ENCODE measurements at regions not wholly inside any gene's neighbourhood (a gene's known extent, or its start where the extent isn't known, plus 50 kb on each side); places are given as distances from the start of the nearest gene placed in this dataset.

DNA sequence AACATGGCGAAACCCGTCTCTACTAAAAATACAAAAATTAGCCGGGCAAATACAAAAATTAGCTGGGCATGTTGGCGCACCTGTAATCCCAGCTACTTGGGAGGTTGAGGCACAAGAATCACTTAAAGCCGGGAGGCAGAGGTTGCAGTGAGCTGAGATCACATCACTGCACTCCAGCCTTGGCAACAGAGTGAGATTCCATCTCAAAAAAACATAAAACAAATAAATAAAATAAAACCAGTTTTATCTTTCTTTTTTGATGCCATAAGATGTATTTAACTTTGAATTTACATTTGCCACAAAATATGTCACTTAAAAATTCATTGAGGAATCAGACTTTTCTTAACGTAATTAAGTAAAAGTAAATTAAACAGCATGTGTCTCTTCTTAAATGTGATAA is 113.3 kb upstream of the ERRFI1 start:
- Histone ChIP-seq H3K4me1 (ENCODE audit: control insufficient read depth in 1 of 2, insufficient read depth in 2 of 2, low read length in 2 of 2) (no peaks in the 10 kb centered on the region), H3K9me3 (ENCODE audit: control insufficient read depth in 1 of 2, low read length in 2 of 2) (no peaks in the 10 kb centered on the region), H3K4me3 (ENCODE audit: low read depth in 1 of 2, low read length in 2 of 2) (no peak overlapping the region), H3K27me3 (ENCODE audit: control insufficient read depth in 1 of 2, insufficient read depth in 2 of 2, low read length in 2 of 2) (no peaks in the 10 kb centered on the region), H3K9ac (ENCODE audit: low read depth in 1 of 2, low read length in 2 of 2) (no peak overlapping the region), H3K27ac (ENCODE audit: low read depth, low read length) (no peak overlapping the region), H3K36me3 (ENCODE audit: control insufficient read depth in 1 of 2, insufficient read depth in 2 of 2, low read length in 2 of 2) (no peaks in the 10 kb centered on the region)

DNA sequence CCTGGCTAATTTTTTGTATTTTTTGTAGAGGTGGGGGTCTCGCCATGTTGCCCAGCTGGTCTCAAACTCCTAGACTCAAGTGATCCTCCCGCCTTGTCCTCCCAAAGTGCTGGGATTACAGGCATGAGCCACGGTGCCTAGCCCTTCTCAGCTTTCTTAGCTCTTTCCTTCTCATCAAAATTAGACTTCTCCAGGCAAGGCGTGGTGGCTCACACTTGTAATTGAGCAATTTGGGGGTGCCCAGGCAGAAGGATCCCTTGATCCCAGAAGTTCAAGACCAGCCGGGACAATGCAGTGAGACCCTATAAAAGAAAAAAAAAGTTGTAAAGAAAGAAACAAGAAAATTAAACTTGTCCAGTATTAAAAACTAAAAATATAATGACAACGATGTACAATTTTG is 112.6 kb upstream of the ERRFI1 start:
- Histone ChIP-seq H3K36me3 (ENCODE audit: control insufficient read depth in 1 of 2, insufficient read depth in 2 of 2, low read length in 2 of 2) (no peaks in the 10 kb centered on the region), H3K9ac (ENCODE audit: low read depth in 1 of 2, low read length in 2 of 2) (no peak overlapping the region), H3K27ac (ENCODE audit: low read depth, low read length) (no peak overlapping the region), H3K9me3 (ENCODE audit: control insufficient read depth in 1 of 2, low read length in 2 of 2) (no peaks in the 10 kb centered on the region), H3K4me3 (ENCODE audit: low read depth in 1 of 2, low read length in 2 of 2) (no peak overlapping the region), H3K27me3 (ENCODE audit: control insufficient read depth in 1 of 2, insufficient read depth in 2 of 2, low read length in 2 of 2) (no peaks in the 10 kb centered on the region), H3K4me1 (ENCODE audit: control insufficient read depth in 1 of 2, insufficient read depth in 2 of 2, low read length in 2 of 2) (no peaks in the 10 kb centered on the region)

DNA sequence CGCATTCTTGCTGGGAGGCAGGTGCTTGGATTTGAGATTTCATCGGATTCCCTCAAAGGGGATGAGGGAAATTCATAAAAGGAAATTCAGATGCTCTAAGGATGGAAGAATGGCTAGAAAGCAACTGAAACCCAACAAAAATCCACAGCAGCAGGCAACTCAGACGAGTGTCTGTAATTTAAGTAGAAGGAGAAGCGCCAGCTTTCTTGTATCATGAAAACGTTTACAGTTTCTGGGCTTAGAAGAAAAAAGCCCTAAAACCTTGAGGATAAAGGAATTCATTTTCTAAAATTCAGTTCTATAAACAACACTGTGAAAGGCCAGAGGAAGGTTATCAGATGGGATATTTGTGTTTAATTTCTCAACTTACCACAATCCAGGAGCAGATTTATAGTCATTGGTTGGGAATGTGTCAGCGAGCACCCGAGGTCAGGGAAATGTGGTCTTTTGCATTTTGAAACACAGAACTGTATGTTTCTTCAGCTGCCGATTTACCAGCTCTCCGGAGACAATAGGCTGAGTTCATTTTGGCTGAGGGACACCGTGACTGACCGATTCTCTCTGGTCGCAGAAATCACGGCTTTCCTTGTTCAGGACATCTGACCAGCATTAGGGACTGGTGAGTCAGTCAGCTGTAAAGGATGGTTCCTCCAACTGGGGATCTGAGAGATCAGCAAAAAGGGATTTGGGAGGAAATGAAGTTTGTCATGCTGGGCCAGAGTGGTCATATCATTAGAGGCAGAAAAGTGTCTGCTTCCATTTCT is 111.6 kb upstream of the ERRFI1 start:
- H3K4me1 ChIP-seq (ENCODE audit: control insufficient read depth in 1 of 2, insufficient read depth in 2 of 2, low read length in 2 of 2) = no peaks in the 10 kb centered on the region
- H3K9me3 ChIP-seq (ENCODE audit: control insufficient read depth in 1 of 2, low read length in 2 of 2) = no peaks in the 10 kb centered on the region
- no peaks in the 10 kb centered on the region for H3K36me3 ChIP-seq (ENCODE audit: control insufficient read depth in 1 of 2, insufficient read depth in 2 of 2, low read length in 2 of 2)
- H3K9ac ChIP-seq (ENCODE audit: low read depth in 1 of 2, low read length in 2 of 2) = no peak overlapping the region
- no peak overlapping the region for H3K27ac ChIP-seq (ENCODE audit: low read depth, low read length)
- no peak overlapping the region for H3K4me3 ChIP-seq (ENCODE audit: low read depth in 1 of 2, low read length in 2 of 2)
- no peaks in the 10 kb centered on the region for H3K27me3 ChIP-seq (ENCODE audit: control insufficient read depth in 1 of 2, insufficient read depth in 2 of 2, low read length in 2 of 2)

DNA sequence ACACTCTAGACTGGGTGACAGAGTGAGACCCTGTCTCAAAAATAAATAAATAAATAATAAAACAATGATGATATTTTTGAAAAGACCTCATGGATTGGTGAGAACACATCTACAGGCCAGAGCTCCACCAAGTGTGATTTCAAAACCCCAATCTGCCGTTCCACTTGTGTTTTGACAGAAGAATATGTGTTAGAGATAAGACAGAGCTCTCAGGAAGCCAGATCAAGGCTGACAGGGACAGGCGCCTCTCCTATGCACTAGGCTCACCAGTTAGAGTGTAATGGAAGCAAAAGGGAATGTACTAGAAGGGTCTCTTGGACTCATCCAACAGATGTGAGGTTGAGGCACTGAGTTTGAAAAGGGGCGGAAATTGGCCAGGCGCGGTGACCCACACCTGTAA is 110.7 kb upstream of the ERRFI1 start:
- Histone ChIP-seq H3K27ac (ENCODE audit: low read depth, low read length) (no peak overlapping the region), H3K4me1 (ENCODE audit: control insufficient read depth in 1 of 2, insufficient read depth in 2 of 2, low read length in 2 of 2) (no peaks in the 10 kb centered on the region), H3K27me3 (ENCODE audit: control insufficient read depth in 1 of 2, insufficient read depth in 2 of 2, low read length in 2 of 2) (no peaks in the 10 kb centered on the region), H3K9me3 (ENCODE audit: control insufficient read depth in 1 of 2, low read length in 2 of 2) (no peaks in the 10 kb centered on the region), H3K36me3 (ENCODE audit: control insufficient read depth in 1 of 2, insufficient read depth in 2 of 2, low read length in 2 of 2) (no peaks in the 10 kb centered on the region), H3K9ac (ENCODE audit: low read depth in 1 of 2, low read length in 2 of 2) (no peak overlapping the region), H3K4me3 (ENCODE audit: low read depth in 1 of 2, low read length in 2 of 2) (no peak overlapping the region)

DNA sequence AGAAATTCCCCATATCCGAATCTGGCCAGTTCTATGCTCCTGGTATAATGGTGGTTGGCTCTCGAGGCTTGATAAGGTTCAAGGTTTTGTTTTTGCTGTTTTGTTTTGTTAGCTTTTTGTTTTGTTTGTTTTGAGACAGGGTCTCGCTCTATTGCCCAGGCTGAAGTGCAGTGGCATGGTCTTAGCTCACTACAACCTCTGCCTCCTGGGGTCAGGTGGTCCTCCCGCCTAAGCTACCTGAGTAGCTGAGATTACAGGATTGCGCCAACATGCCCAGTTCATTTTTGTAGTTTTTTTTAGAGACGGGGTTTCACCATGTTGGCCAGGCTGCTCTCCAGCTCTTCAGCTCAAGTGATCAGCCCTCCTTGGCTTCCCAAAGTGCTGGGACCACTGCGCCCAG is 109.1 kb upstream of the ERRFI1 start:
- H3K36me3 ChIP-seq (ENCODE audit: control insufficient read depth in 1 of 2, insufficient read depth in 2 of 2, low read length in 2 of 2) = no peaks in the 10 kb centered on the region
- no peak overlapping the region for H3K27ac ChIP-seq (ENCODE audit: low read depth, low read length)
- H3K9me3 ChIP-seq (ENCODE audit: control insufficient read depth in 1 of 2, low read length in 2 of 2) = no peaks in the 10 kb centered on the region
- no peaks in the 10 kb centered on the region for H3K27me3 ChIP-seq (ENCODE audit: control insufficient read depth in 1 of 2, insufficient read depth in 2 of 2, low read length in 2 of 2)
- H3K9ac ChIP-seq (ENCODE audit: low read depth in 1 of 2, low read length in 2 of 2) = no peak overlapping the region
- H3K4me3 ChIP-seq (ENCODE audit: low read depth in 1 of 2, low read length in 2 of 2) = no peak overlapping the region
- no peaks in the 10 kb centered on the region for H3K4me1 ChIP-seq (ENCODE audit: control insufficient read depth in 1 of 2, insufficient read depth in 2 of 2, low read length in 2 of 2)

DNA sequence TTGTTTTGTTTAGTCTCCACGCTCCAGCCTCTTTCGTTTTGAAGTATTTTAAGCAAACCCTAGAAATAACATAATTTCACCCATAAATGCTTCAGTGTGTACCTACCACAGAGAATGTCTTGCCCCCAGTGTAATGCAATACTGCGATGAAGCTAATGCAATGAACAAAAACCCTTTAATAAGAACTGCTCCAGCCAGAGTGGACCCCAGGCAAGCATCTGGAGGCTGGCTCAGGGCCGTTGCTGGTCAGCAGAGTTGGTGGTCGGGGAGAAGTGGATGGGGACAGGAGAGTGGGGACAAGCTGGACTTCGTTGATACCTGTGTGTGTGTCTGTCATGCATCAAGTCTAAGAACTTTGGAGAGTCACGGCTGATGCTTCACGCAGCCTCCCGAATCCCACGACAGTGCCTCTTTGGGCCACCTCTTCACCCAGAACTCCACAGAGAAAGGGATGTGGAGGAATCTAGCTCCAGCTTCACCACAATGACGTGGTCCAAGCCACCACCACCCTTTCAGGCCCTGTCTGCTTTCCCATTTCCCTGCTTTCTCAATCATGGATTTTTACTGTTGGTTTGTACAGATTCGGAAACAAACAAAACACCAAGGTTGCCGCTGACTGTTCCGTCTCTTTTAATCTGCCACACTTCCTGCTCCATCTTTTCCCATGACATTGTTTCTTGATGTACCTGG is 108.6 kb upstream of the ERRFI1 start:
- H3K4me1 ChIP-seq (ENCODE audit: control insufficient read depth in 1 of 2, insufficient read depth in 2 of 2, low read length in 2 of 2) = no peaks in the 10 kb centered on the region
- H3K4me3 ChIP-seq (ENCODE audit: low read depth in 1 of 2, low read length in 2 of 2) = no peak overlapping the region
- no peaks in the 10 kb centered on the region for H3K27me3 ChIP-seq (ENCODE audit: control insufficient read depth in 1 of 2, insufficient read depth in 2 of 2, low read length in 2 of 2)
- no peak overlapping the region for H3K27ac ChIP-seq (ENCODE audit: low read depth, low read length)
- H3K36me3 ChIP-seq (ENCODE audit: control insufficient read depth in 1 of 2, insufficient read depth in 2 of 2, low read length in 2 of 2) = no peaks in the 10 kb centered on the region
- no peaks in the 10 kb centered on the region for H3K9me3 ChIP-seq (ENCODE audit: control insufficient read depth in 1 of 2, low read length in 2 of 2)
- H3K9ac ChIP-seq (ENCODE audit: low read depth in 1 of 2, low read length in 2 of 2) = no peak overlapping the region

DNA sequence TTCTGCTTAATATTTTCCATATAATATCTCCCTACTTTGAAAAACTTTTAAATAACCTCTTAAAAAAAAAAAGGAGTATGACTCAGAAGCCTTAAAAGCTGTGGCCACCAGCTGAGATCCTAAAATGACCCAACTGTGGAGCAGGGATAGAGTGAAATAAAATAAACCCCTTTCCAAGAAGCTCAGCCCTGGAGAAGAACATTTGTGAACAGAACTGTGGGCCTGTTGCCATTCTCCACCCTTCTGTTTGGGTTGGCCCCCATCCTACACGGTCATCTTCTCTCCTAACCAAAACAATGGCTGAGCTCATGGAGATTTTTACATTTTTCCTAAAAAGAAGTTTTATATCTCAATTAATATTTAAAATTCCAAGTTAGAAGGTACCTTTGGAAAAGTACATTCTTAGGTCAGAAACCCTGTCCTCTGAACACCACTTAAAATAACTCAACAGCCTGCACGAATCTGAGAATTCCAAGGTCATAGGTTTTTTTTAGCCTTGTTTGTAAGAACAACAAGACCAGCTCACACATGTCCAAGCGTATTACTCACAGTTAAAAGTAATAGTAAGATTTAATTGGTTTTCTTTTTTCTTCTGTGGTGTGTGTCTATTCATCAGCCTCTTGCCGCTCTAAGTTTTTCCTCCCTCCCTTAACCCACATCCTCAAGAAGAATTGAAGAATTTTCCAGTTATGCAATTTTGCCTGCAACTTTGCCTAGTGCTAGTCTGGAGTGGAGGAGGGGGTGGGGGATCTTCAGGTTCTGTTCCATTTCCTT is 107.7 kb upstream of the ERRFI1 start:
- H3K27me3 ChIP-seq (ENCODE audit: control insufficient read depth in 1 of 2, insufficient read depth in 2 of 2, low read length in 2 of 2) = no peaks in the 10 kb centered on the region
- no peaks in the 10 kb centered on the region for H3K9me3 ChIP-seq (ENCODE audit: control insufficient read depth in 1 of 2, low read length in 2 of 2)
- H3K4me3 ChIP-seq (ENCODE audit: low read depth in 1 of 2, low read length in 2 of 2) = no peak overlapping the region
- no peak overlapping the region for H3K9ac ChIP-seq (ENCODE audit: low read depth in 1 of 2, low read length in 2 of 2)
- H3K27ac ChIP-seq (ENCODE audit: low read depth, low read length) = no peak overlapping the region
- H3K4me1 ChIP-seq (ENCODE audit: control insufficient read depth in 1 of 2, insufficient read depth in 2 of 2, low read length in 2 of 2) = no peaks in the 10 kb centered on the region
- H3K36me3 ChIP-seq (ENCODE audit: control insufficient read depth in 1 of 2, insufficient read depth in 2 of 2, low read length in 2 of 2) = no peaks in the 10 kb centered on the region

DNA sequence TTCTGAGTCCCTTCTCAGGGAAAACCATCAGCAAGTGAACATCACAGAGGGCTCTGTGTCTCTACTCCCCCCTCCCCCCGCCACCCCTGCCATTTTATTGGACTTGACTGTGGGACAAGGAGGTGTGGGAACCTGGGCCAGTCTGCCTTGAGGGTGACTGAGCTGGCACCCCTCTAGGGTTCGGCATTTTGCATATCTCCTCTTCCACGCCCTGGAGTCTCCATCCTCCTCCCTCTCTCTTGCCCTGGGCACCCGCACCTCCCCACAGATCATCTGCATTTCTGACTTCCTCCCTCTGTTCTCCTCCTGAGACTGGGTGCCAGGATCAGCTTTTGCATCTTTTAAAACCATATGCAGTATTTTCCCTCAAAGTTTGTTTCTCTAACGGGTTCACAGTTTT is 107.1 kb upstream of the ERRFI1 start:
- Histone ChIP-seq H3K27ac (ENCODE audit: low read depth, low read length) (peak overlapping the region; percentile 39), H3K4me1 (ENCODE audit: control insufficient read depth in 1 of 2, insufficient read depth in 2 of 2, low read length in 2 of 2) (no peaks in the 10 kb centered on the region), H3K27me3 (ENCODE audit: control insufficient read depth in 1 of 2, insufficient read depth in 2 of 2, low read length in 2 of 2) (no peaks in the 10 kb centered on the region), H3K9me3 (ENCODE audit: control insufficient read depth in 1 of 2, low read length in 2 of 2) (no peaks in the 10 kb centered on the region), H3K36me3 (ENCODE audit: control insufficient read depth in 1 of 2, insufficient read depth in 2 of 2, low read length in 2 of 2) (no peaks in the 10 kb centered on the region), H3K9ac (ENCODE audit: low read depth in 1 of 2, low read length in 2 of 2) (no peak overlapping the region), H3K4me3 (ENCODE audit: low read depth in 1 of 2, low read length in 2 of 2) (no peak overlapping the region)

DNA sequence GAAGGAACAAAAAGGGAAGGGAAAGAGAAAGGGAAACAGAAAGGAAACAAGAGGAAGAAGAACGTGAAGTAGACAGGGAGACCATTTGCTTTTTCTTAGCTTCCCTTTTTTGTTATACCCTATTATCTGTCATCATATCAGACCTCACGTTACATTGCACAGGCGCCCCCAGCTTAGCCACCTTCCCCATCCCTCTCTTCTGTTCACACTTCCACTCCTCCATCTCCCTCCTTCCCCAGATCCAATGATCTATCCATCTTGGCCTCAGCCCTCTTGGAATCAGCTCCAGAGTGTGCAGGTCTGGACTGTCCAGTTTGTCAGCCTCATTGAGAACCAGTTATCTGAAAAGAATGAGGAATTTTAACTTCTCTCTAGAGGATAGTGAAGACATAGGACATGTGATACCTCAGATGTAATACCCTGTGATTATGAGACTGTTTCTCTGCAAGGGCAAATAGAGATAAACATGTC is 101.1 kb upstream of the ERRFI1 start:
- H3K9me3 ChIP-seq (ENCODE audit: control insufficient read depth in 1 of 2, low read length in 2 of 2) = no peaks in the 10 kb centered on the region
- peaks cover 0 to 4% of the 10 kb centered on the region in 2 donors for H3K4me1 ChIP-seq (ENCODE audit: control insufficient read depth in 1 of 2, insufficient read depth in 2 of 2, low read length in 2 of 2)
- no peak overlapping the region for H3K4me3 ChIP-seq (ENCODE audit: low read depth in 1 of 2, low read length in 2 of 2)
- H3K36me3 ChIP-seq (ENCODE audit: control insufficient read depth in 1 of 2, insufficient read depth in 2 of 2, low read length in 2 of 2) = no peaks in the 10 kb centered on the region
- no peaks in the 10 kb centered on the region for H3K27me3 ChIP-seq (ENCODE audit: control insufficient read depth in 1 of 2, insufficient read depth in 2 of 2, low read length in 2 of 2)
- no peak overlapping the region for H3K9ac ChIP-seq (ENCODE audit: low read depth in 1 of 2, low read length in 2 of 2)
- no peak overlapping the region for H3K27ac ChIP-seq (ENCODE audit: low read depth, low read length)

Data from duodenal mucosa (tissue), 2 donors.